ENCODE measurements at regions not wholly inside any gene's neighbourhood (a gene's known extent, or its start where the extent isn't known, plus 50 kb on each side); places are given as distances from the start of the nearest gene placed in this dataset.

DNA sequence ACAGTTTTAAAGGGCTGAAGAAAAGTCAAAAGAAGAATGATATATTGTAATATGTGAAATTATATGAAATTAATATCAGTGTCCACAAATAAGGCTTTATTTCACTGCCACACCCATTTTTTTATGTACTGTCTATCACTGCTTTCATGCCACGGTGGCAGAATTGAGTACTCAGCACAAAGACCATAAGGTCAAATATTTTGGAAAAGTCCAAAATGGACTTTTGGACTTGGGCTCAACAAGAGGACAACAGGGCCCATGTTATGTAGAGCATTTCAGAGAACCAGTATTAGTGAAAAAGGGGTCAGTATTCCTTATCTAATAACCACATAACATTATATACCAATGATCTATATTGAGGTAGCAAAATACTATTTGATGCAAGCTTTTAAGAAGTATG is 427.2 kb downstream of the EPHA4 start:
- no peak for FAIRE-seq
- no peak for TF ChIP-seq SPI1 (IDR thresholded peaks at IDR 0.05; ENCODE audit: low read depth, low read length)
- TF ChIP-seq POLR2AphosphoS5 (IDR thresholded peaks at IDR 0.05; ENCODE audit: low read depth, low read length) = no peak
- TF ChIP-seq POU2F2 (IDR thresholded peaks at IDR 0.05; ENCODE audit: low read depth, low read length) = no peak
- no peak for TF ChIP-seq TAF1 (IDR thresholded peaks at IDR 0.05; ENCODE audit: low read depth, low read length)
- no peak for TF ChIP-seq PAX5 (IDR thresholded peaks at IDR 0.05; ENCODE audit: insufficient read depth, low read length, severe bottlenecking)
- TF ChIP-seq POLR2A (IDR thresholded peaks at IDR 0.05; ENCODE audit: low read depth, low read length) = no peak
- no peak for DNase-seq (ENCODE audit: insufficient read length, low spot score)

DNA sequence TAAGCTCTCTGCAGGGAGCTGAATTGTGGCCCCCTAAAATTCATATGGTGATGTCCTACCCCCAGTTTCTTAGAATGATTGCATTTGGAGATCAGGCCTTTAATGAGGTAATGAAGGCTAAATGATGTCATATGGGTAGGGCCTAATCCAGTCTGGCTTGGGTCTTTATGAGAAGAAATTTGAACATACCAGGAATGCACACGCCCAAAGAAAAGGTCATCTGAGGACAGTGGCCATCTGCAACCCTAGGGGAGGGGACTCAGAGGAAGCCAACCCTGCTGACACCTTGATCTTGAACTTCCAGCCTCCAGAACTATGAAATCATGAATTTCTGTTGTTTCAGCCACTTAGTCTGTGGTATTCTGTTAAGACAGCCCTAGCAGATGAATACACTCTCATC is 426.7 kb downstream of the EPHA4 start:
- TF ChIP-seq POU2F2 (IDR thresholded peaks at IDR 0.05; ENCODE audit: low read depth, low read length) (no peak), TAF1 (IDR thresholded peaks at IDR 0.05; ENCODE audit: low read depth, low read length) (no peak), SPI1 (IDR thresholded peaks at IDR 0.05; ENCODE audit: low read depth, low read length) (no peak), POLR2A (IDR thresholded peaks at IDR 0.05; ENCODE audit: low read depth, low read length) (no peak), PAX5 (IDR thresholded peaks at IDR 0.05; ENCODE audit: insufficient read depth, low read length, severe bottlenecking) (no peak), POLR2AphosphoS5 (IDR thresholded peaks at IDR 0.05; ENCODE audit: low read depth, low read length) (no peak)
- DNase-seq (ENCODE audit: insufficient read length, low spot score) = no peak
- no peak for FAIRE-seq

DNA sequence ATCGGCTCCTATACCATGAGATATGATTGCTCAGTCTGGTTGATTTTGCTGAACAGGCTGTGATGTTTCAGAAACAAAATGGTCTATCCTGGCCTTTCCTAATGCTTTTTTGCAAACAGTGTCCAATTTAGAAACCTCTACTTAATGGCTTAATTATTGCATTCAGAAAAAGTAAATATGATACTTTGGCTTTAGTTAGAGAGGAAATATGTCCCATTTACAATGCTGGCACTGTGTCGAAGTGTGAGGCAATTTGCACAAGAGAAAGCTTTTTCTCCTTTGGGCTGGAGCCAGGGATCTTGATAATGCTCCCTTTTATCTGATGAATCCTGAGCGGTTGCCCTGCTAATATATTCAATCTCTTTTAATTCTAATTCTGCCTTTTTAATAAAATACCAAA is 418.9 kb downstream of the EPHA4 start:
- FAIRE-seq = no peak
- DNase-seq (ENCODE audit: insufficient read length, low spot score) = no peak
- TF ChIP-seq SPI1 (IDR thresholded peaks at IDR 0.05; ENCODE audit: low read depth, low read length) = no peak
- no peak for TF ChIP-seq POU2F2 (IDR thresholded peaks at IDR 0.05; ENCODE audit: low read depth, low read length)
- TF ChIP-seq PAX5 (IDR thresholded peaks at IDR 0.05; ENCODE audit: insufficient read depth, low read length, severe bottlenecking) = no peak
- no peak for TF ChIP-seq POLR2AphosphoS5 (IDR thresholded peaks at IDR 0.05; ENCODE audit: low read depth, low read length)
- TF ChIP-seq TAF1 (IDR thresholded peaks at IDR 0.05; ENCODE audit: low read depth, low read length) = no peak
- no peak for TF ChIP-seq POLR2A (IDR thresholded peaks at IDR 0.05; ENCODE audit: low read depth, low read length)

DNA sequence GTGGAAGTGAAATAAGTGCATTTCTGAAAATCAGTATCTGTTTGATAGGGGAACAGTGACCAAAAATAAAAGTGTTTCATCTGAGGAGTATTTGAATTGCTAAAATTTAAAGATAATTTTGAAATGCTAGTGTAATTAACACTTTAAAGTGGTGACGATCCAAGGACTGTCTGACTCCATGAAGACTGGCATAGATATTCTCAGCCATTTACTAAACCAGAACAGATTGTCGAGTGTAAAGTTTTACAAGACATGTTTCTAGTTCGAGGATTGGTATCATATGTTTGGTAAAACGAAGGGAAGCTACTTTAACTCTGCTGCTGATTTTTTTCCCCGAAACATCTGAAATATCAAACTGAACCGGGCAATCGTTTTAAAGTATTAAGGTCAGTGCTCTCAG is 417.9 kb downstream of the EPHA4 start:
- no peak for DNase-seq (ENCODE audit: insufficient read length, low spot score)
- TF ChIP-seq POLR2AphosphoS5 (IDR thresholded peaks at IDR 0.05; ENCODE audit: low read depth, low read length) = no peak
- no peak for TF ChIP-seq TAF1 (IDR thresholded peaks at IDR 0.05; ENCODE audit: low read depth, low read length)
- no peak for TF ChIP-seq SPI1 (IDR thresholded peaks at IDR 0.05; ENCODE audit: low read depth, low read length)
- TF ChIP-seq POLR2A (IDR thresholded peaks at IDR 0.05; ENCODE audit: low read depth, low read length) = no peak
- no peak for TF ChIP-seq POU2F2 (IDR thresholded peaks at IDR 0.05; ENCODE audit: low read depth, low read length)
- TF ChIP-seq PAX5 (IDR thresholded peaks at IDR 0.05; ENCODE audit: insufficient read depth, low read length, severe bottlenecking) = no peak
- FAIRE-seq = no peak

DNA sequence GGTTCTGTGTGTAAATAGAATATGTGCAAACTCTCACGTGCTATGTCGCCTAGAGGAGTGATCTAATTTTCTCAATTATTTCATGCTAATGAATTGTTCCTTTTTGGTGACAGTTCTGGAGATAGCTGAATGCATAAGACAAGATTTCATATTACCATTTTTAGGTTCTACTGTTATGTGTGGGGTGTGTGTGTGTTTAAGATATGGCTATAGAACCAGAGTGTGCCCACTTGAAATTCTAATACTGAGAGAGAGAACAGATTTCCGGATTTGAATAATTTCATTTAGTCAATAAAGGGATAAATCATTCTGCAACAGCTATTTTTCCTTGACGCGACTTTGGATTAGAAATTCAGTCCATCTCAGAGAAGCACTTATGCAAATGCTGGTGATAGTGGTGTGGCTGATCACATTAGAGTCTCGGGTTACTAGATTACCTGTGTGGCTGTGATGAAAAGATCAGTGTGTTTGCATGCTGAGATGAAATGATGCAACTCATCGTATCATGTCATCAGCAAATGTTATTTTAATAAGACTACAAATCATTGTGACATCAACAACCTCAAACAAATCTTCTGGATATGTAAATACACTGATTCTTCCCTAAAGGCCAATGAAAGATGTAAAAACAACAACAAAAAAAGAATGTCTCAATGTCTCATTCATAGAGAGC is 415.9 kb downstream of the EPHA4 start:
- DNase-seq (ENCODE audit: insufficient read length, low spot score) (no peak), FAIRE-seq (no peak)
- TF ChIP-seq PAX5 (IDR thresholded peaks at IDR 0.05; ENCODE audit: insufficient read depth, low read length, severe bottlenecking) (no peak), POU2F2 (IDR thresholded peaks at IDR 0.05; ENCODE audit: low read depth, low read length) (no peak), SPI1 (IDR thresholded peaks at IDR 0.05; ENCODE audit: low read depth, low read length) (no peak), POLR2A (IDR thresholded peaks at IDR 0.05; ENCODE audit: low read depth, low read length) (no peak), POLR2AphosphoS5 (IDR thresholded peaks at IDR 0.05; ENCODE audit: low read depth, low read length) (no peak), TAF1 (IDR thresholded peaks at IDR 0.05; ENCODE audit: low read depth, low read length) (no peak)

DNA sequence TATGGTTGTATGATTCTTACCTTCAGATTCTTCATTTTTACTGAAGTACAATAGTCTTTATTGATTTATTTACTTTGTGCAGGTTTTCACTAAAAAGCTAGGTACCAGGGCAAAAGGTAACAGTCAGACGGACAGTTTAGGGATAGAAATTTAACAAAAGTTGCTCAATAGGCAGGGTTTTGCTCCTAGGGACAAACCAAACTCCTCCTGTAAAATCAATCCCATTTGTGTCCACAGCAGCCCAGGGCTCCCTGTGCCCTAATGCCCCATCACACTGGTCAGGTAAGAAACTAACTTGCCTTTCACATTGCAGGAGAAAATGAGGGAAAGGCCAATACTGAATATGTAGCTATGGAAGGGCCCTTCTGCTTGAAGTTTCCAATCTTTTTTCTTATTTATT is 410.9 kb downstream of the EPHA4 start:
- FAIRE-seq (no peak), DNase-seq (ENCODE audit: insufficient read length, low spot score) (no peak)
- no peak for TF ChIP-seq SPI1 (IDR thresholded peaks at IDR 0.05; ENCODE audit: low read depth, low read length)
- TF ChIP-seq TAF1 (IDR thresholded peaks at IDR 0.05; ENCODE audit: low read depth, low read length) = no peak
- no peak for TF ChIP-seq POU2F2 (IDR thresholded peaks at IDR 0.05; ENCODE audit: low read depth, low read length)
- TF ChIP-seq POLR2A (IDR thresholded peaks at IDR 0.05; ENCODE audit: low read depth, low read length) = no peak

DNA sequence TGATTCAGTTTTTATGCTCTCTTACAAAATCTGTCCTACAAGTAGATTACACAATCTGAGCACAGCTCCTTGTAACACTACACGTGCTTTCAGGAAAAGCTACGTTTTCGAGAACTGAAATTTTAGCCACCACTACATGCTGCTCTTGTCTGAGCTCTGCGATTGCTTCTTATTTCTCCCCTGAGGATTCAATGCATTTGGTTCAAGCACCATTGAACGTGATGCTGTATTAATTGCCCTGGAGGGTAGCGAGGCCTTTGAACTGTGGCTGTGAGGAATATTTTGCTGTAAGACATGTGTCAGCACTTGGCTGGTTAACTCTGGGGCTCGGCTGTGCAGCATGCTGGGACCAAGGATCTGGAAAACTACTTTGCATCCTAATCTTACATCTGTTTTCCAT is 405.8 kb downstream of the EPHA4 start:
- FAIRE-seq (no peak), DNase-seq (ENCODE audit: insufficient read length, low spot score) (no peak)
- TF ChIP-seq SPI1 (IDR thresholded peaks at IDR 0.05; ENCODE audit: low read depth, low read length) = no peak
- TF ChIP-seq POU2F2 (IDR thresholded peaks at IDR 0.05; ENCODE audit: low read depth, low read length) = no peak
- TF ChIP-seq PAX5 (IDR thresholded peaks at IDR 0.05; ENCODE audit: insufficient read depth, low read length, severe bottlenecking) = no peak
- TF ChIP-seq POLR2A (IDR thresholded peaks at IDR 0.05; ENCODE audit: low read depth, low read length) = no peak

DNA sequence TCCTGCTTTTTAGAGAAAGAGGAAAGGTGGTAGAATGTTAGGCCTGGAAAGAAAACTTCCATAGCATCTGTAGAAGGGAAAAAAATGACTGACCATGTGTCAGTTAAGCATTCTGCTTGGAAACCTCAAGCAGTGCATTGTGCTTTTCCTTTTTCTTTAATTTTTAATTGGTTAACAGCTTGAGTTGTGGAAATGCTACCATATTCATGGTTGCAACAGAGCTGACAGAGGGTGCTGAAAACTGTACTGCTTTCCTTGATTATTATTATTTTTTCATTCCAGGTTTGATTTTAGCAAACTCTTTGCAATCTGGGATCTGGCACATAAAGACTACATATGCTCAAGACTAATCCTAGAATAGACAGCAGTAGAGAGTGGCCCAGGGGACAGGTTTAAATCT is 404.5 kb downstream of the EPHA4 start:
- DNase-seq (ENCODE audit: insufficient read length, low spot score) (no peak), FAIRE-seq (no peak)
- no peak for TF ChIP-seq SPI1 (IDR thresholded peaks at IDR 0.05; ENCODE audit: low read depth, low read length)
- TF ChIP-seq POLR2AphosphoS5 (IDR thresholded peaks at IDR 0.05; ENCODE audit: low read depth, low read length) = no peak
- TF ChIP-seq POLR2A (IDR thresholded peaks at IDR 0.05; ENCODE audit: low read depth, low read length) = no peak
- TF ChIP-seq TAF1 (IDR thresholded peaks at IDR 0.05; ENCODE audit: low read depth, low read length) = no peak
- TF ChIP-seq PAX5 (IDR thresholded peaks at IDR 0.05; ENCODE audit: insufficient read depth, low read length, severe bottlenecking) = no peak
- no peak for TF ChIP-seq POU2F2 (IDR thresholded peaks at IDR 0.05; ENCODE audit: low read depth, low read length)

DNA sequence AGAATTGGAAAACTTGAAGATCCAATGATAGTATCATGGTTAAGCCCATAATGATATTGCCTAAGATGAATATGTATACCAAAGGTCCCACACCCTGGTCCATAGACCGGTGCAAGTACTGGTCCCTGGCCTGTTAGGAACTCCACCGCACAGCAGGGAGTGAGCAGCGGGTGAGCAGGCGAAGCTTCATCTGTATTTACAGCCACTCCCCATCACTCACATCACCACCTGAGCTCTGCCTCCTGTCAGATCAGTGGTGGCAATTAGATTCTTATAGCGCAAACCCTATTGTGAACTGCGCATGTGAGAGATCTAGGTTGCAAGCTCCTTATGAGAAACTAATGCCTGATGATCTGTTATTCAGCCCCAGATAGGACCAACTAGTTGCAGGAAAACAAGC is 402.4 kb downstream of the EPHA4 start:
- DNase-seq (ENCODE audit: insufficient read length, low spot score) (no peak), FAIRE-seq (no peak)
- no peak for TF ChIP-seq POLR2AphosphoS5 (IDR thresholded peaks at IDR 0.05; ENCODE audit: low read depth, low read length)
- no peak for TF ChIP-seq TAF1 (IDR thresholded peaks at IDR 0.05; ENCODE audit: low read depth, low read length)
- no peak for TF ChIP-seq PAX5 (IDR thresholded peaks at IDR 0.05; ENCODE audit: insufficient read depth, low read length, severe bottlenecking)
- TF ChIP-seq SPI1 (IDR thresholded peaks at IDR 0.05; ENCODE audit: low read depth, low read length) = no peak
- no peak for TF ChIP-seq POU2F2 (IDR thresholded peaks at IDR 0.05; ENCODE audit: low read depth, low read length)
- TF ChIP-seq POLR2A (IDR thresholded peaks at IDR 0.05; ENCODE audit: low read depth, low read length) = no peak

DNA sequence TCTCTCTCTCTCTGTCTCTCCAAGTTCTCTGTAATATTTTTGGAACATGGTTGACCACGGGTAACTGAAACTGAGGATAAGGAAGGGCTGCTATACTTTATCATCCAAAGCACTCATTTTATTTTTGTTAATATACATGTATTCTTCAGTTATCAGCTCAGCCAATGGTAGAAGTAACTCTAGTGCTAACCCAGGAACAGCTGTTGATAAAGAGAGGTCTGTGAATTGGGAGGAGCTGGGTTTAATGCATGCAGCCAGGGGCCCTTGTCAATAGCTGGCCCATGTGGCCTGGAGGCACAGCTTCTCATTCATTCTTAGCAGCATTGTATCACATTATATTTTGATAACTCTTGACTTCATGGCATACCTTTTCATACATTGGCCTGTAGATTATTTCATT is 401.6 kb downstream of the EPHA4 start:
- FAIRE-seq = no peak
- no peak for TF ChIP-seq POLR2A (IDR thresholded peaks at IDR 0.05; ENCODE audit: low read depth, low read length)
- no peak for TF ChIP-seq TAF1 (IDR thresholded peaks at IDR 0.05; ENCODE audit: low read depth, low read length)
- no peak for DNase-seq (ENCODE audit: insufficient read length, low spot score)
